ENCODE measurements at regions not wholly inside any gene's neighbourhood (a gene's known extent, or its start where the extent isn't known, plus 50 kb on each side); places are given as distances from the start of the nearest gene placed in this dataset.

GRCh38 chr6:112659912-112660311 lies 312.8 kb downstream of the RFPL4B start:
- H3K9ac ChIP-seq (ENCODE audit: low read length), result no peak overlapping the region
- no peaks in the 10 kb centered on the region for H3K9me3 ChIP-seq (replicated peaks; ENCODE audit: insufficient read depth, low read length)
- no peaks in the 10 kb centered on the region for H3K9me2 ChIP-seq (replicated peaks; ENCODE audit: insufficient read depth, low read length)
- H3K79me2 ChIP-seq (ENCODE audit: low read length), result no peaks in the 10 kb centered on the region
- no peaks in the 10 kb centered on the region for H4K20me1 ChIP-seq (ENCODE audit: insufficient read depth, low read length)
- H3K27me3 ChIP-seq (replicated peaks; ENCODE audit: insufficient read depth, low read length), result no peaks in the 10 kb centered on the region
- no peak overlapping the region for H3K27ac ChIP-seq (ENCODE audit: low read length)
- H3K4me2 ChIP-seq (ENCODE audit: low read depth, low read length), result no peak overlapping the region
- no peak overlapping the region for H3K4me3 ChIP-seq (ENCODE audit: low read length)
- no peak for TF ChIP-seq EZH2 (optimal IDR thresholded peaks at IDR 0.05; ENCODE audit: low read depth, low read length)
- TF ChIP-seq CTCF (IDR thresholded peaks at IDR 0.05; ENCODE audit: low read length), result no peak
- TF ChIP-seq EZH2phosphoT487 (IDR thresholded peaks at IDR 0.05; ENCODE audit: low read length), result no peak
- no peak for DNase-seq
- H2AFZ ChIP-seq (ENCODE audit: low read length), result no peak overlapping the region
- H3K36me3 ChIP-seq (replicated peaks; ENCODE audit: insufficient read depth, low read length), result no peaks in the 10 kb centered on the region
- H3F3A ChIP-seq (ENCODE audit: insufficient read depth, low read length), result no peaks in the 10 kb centered on the region
- no peaks in the 10 kb centered on the region for H3K4me1 ChIP-seq (ENCODE audit: low read length)

- Histone ChIP-seq H3K9me2 (replicated peaks; ENCODE audit: insufficient read depth, low read length) (no peaks in the 10 kb centered on the region), H4K20me1 (ENCODE audit: insufficient read depth, low read length) (no peaks in the 10 kb centered on the region), H2AFZ (ENCODE audit: low read length) (no peak overlapping the region), H3K4me3 (ENCODE audit: low read length) (no peak overlapping the region), H3K4me1 (ENCODE audit: low read length) (no peaks in the 10 kb centered on the region), H3K79me2 (ENCODE audit: low read length) (no peaks in the 10 kb centered on the region), H3F3A (ENCODE audit: insufficient read depth, low read length) (no peaks in the 10 kb centered on the region), H3K4me2 (ENCODE audit: low read depth, low read length) (no peak overlapping the region), H3K27me3 (replicated peaks; ENCODE audit: insufficient read depth, low read length) (no peaks in the 10 kb centered on the region), H3K27ac (ENCODE audit: low read length) (no peak overlapping the region), H3K9me3 (replicated peaks; ENCODE audit: insufficient read depth, low read length) (no peaks in the 10 kb centered on the region), H3K9ac (ENCODE audit: low read length) (no peak overlapping the region), H3K36me3 (replicated peaks; ENCODE audit: insufficient read depth, low read length) (no peaks in the 10 kb centered on the region)
- no peak for DNase-seq
- TF ChIP-seq CTCF (IDR thresholded peaks at IDR 0.05; ENCODE audit: low read length) (no peak), EZH2phosphoT487 (IDR thresholded peaks at IDR 0.05; ENCODE audit: low read length) (no peak), EZH2 (optimal IDR thresholded peaks at IDR 0.05; ENCODE audit: low read depth, low read length) (no peak)
Observed at GRCh38 chr6:112660626-112661025, 313.5 kb downstream of the RFPL4B start.

- Histone ChIP-seq H3K27ac (ENCODE audit: low read length) (no peak overlapping the region), H3K36me3 (replicated peaks; ENCODE audit: insufficient read depth, low read length) (no peaks in the 10 kb centered on the region), H3F3A (ENCODE audit: insufficient read depth, low read length) (no peaks in the 10 kb centered on the region), H3K4me2 (ENCODE audit: low read depth, low read length) (no peak overlapping the region), H3K9ac (ENCODE audit: low read length) (no peak overlapping the region), H3K79me2 (ENCODE audit: low read length) (no peaks in the 10 kb centered on the region), H3K9me3 (replicated peaks; ENCODE audit: insufficient read depth, low read length) (no peaks in the 10 kb centered on the region), H3K4me3 (ENCODE audit: low read length) (no peak overlapping the region), H3K4me1 (ENCODE audit: low read length) (no peaks in the 10 kb centered on the region), H3K9me2 (replicated peaks; ENCODE audit: insufficient read depth, low read length) (no peaks in the 10 kb centered on the region), H3K27me3 (replicated peaks; ENCODE audit: insufficient read depth, low read length) (no peaks in the 10 kb centered on the region), H2AFZ (ENCODE audit: low read length) (no peak overlapping the region), H4K20me1 (ENCODE audit: insufficient read depth, low read length) (no peaks in the 10 kb centered on the region)
- DNase-seq, result no peak
- no peak for TF ChIP-seq EZH2 (optimal IDR thresholded peaks at IDR 0.05; ENCODE audit: low read depth, low read length)
- no peak for TF ChIP-seq CTCF (IDR thresholded peaks at IDR 0.05; ENCODE audit: low read length)
- no peak for TF ChIP-seq EZH2phosphoT487 (IDR thresholded peaks at IDR 0.05; ENCODE audit: low read length)
Observed at GRCh38 chr6:112663698-112664097, 316.6 kb downstream of the RFPL4B start.

All from MM.1S (cell line).